ENCODE measurements at regions not wholly inside any gene's neighbourhood (a gene's known extent, or its start where the extent isn't known, plus 50 kb on each side); places are given as distances from the start of the nearest gene placed in this dataset.

DNA sequence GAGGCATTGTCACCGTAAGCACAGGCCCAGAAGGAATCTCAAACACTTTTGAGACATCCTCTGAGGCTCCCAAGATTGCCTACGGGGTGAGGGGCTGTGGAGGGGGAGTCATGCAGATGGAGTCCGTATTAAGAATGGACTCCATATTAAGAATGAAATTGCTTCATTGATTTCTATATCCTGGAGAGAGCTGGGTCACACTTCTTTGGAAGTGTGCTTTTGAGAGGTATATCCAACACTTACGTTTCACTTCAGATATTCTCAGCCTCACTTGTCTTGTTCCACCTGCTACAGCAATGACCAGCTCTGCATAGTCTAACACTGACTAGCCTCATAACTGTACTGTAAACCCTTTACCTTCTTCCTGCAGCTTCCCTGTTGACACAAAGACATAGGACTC, 62.6 kb upstream of the ARHGAP5 start:
- TF ChIP-seq BHLHE40 (IDR thresholded peaks at IDR 0.05; ENCODE audit: borderline replicate concordance) (no peak), FOXK2 (IDR thresholded peaks at IDR 0.05) (no peak), TARDBP (IDR thresholded peaks at IDR 0.05) (no peak), FOXA1 (IDR thresholded peaks at IDR 0.05) (no peak), ARNT (IDR thresholded peaks at IDR 0.05) (no peak), SUZ12 (IDR thresholded peaks at IDR 0.05) (no peak), FOXM1 (IDR thresholded peaks at IDR 0.05; ENCODE audit: borderline replicate concordance) (no peak), HDGF (IDR thresholded peaks at IDR 0.05; ENCODE audit: borderline replicate concordance) (no peak), NFRKB (IDR thresholded peaks at IDR 0.05) (no peak), ELF4 (IDR thresholded peaks at IDR 0.05) (no peak), ZNF384 (IDR thresholded peaks at IDR 0.05) (no peak), SP1 (IDR thresholded peaks at IDR 0.05) (no peak)

Measured in HEK293T (cell line).